ENCODE measurements at regions not wholly inside any gene's neighbourhood (a gene's known extent, or its start where the extent isn't known, plus 50 kb on each side); places are given as distances from the start of the nearest gene placed in this dataset.

DNA sequence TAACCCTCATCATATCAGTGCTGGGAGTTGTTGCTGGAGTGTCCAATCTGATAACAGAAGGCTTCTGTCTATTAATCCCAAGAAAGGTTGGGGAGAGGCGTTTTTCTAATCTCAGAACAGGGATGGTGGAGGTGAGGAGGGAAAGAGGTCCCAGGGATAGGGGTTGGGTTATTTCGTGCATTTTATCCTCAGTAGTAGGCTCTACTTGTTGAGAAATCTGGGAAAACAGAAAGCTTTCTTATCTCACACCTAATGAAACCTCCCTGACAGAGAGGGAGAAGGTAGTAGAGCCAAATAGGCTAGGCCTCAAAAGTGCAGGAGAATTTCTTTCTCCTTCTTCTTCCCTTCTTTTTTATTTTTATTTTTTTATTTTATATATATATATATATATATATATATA, 281.8 kb upstream of the MAP3K7 start:
- no peak overlapping the region for H3K4me2 ChIP-seq (ENCODE audit: extremely low read depth, insufficient read depth, low read length)
- H3K4me3 ChIP-seq (replicated peaks in 1 of 4; ENCODE audit: control extremely low read depth in 1 of 4, insufficient read depth in 1 of 4, low read depth in 3 of 4, low read length in 4 of 4), result no peak overlapping the region
- no peaks in the 10 kb centered on the region for H3K27me3 ChIP-seq (ENCODE audit: control insufficient read depth, insufficient read depth, low read length)
- no peaks in the 10 kb centered on the region for H4K20me1 ChIP-seq (ENCODE audit: control insufficient read depth, extremely low read depth, insufficient read depth, low read length)
- no peak overlapping the region for H3K27ac ChIP-seq (ENCODE audit: insufficient read depth, low read length)
- H2AFZ ChIP-seq (ENCODE audit: low read length), result no peak overlapping the region
- no peaks in the 10 kb centered on the region for H3K4me1 ChIP-seq (ENCODE audit: control insufficient read depth, extremely low read depth, insufficient read depth, low read length)
- no peaks in the 10 kb centered on the region for H3K36me3 ChIP-seq (ENCODE audit: control insufficient read depth, insufficient read depth, low read length)
- DNase-seq (ENCODE audit: low read depth in 2 of 2), result no peak
- H3K9ac ChIP-seq (ENCODE audit: insufficient read depth, low read length), result no peak overlapping the region
- TF ChIP-seq CTCF (conservative IDR thresholded peaks at IDR 0.05 in 1 of 2, IDR thresholded peaks at IDR 0.05 in 1 of 2; ENCODE audit: low read depth in 1 of 2, low read length in 2 of 2), result no peak
- no peak for TF ChIP-seq EZH2 (IDR thresholded peaks at IDR 0.05; ENCODE audit: low read length, missing control alignments)
- H3K79me2 ChIP-seq (ENCODE audit: control insufficient read depth, insufficient read depth, low read length), result no peaks in the 10 kb centered on the region
- H3K9me3 ChIP-seq (ENCODE audit: control insufficient read depth, insufficient read depth, low read depth, low read length), result no peaks in the 10 kb centered on the region

DNA sequence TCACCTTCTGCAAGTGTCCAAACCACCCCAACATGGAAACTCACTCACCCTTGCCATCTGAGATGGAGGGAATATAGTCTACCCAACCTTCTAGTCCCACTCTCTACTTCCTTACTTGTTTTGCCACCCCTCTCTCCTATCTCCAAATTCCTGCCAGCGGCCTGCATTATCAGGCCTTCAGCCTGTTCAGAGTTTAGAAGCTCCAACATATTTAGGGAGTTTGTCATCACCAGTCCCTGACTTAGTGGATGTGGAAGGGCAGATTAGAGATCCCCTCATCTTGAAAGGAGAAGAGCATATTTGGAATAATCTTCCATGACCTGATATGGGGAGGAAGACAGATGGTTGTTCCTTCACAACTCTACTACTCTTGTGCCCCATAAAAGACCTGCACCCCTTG, 281.4 kb upstream of the MAP3K7 start:
- Histone ChIP-seq H4K20me1 (ENCODE audit: control insufficient read depth, extremely low read depth, insufficient read depth, low read length) (no peaks in the 10 kb centered on the region), H3K36me3 (ENCODE audit: control insufficient read depth, insufficient read depth, low read length) (no peaks in the 10 kb centered on the region), H3K4me1 (ENCODE audit: control insufficient read depth, extremely low read depth, insufficient read depth, low read length) (no peaks in the 10 kb centered on the region), H3K4me3 (replicated peaks in 1 of 4; ENCODE audit: control extremely low read depth in 1 of 4, insufficient read depth in 1 of 4, low read depth in 3 of 4, low read length in 4 of 4) (no peak overlapping the region), H3K79me2 (ENCODE audit: control insufficient read depth, insufficient read depth, low read length) (no peaks in the 10 kb centered on the region), H3K9ac (ENCODE audit: insufficient read depth, low read length) (no peak overlapping the region), H3K27ac (ENCODE audit: insufficient read depth, low read length) (no peak overlapping the region), H3K9me3 (ENCODE audit: control insufficient read depth, insufficient read depth, low read depth, low read length) (no peaks in the 10 kb centered on the region), H3K4me2 (ENCODE audit: extremely low read depth, insufficient read depth, low read length) (no peak overlapping the region), H3K27me3 (ENCODE audit: control insufficient read depth, insufficient read depth, low read length) (no peaks in the 10 kb centered on the region), H2AFZ (ENCODE audit: low read length) (no peak overlapping the region)
- no peak for TF ChIP-seq EZH2 (IDR thresholded peaks at IDR 0.05; ENCODE audit: low read length, missing control alignments)
- no peak for TF ChIP-seq CTCF (conservative IDR thresholded peaks at IDR 0.05 in 1 of 2, IDR thresholded peaks at IDR 0.05 in 1 of 2; ENCODE audit: low read depth in 1 of 2, low read length in 2 of 2)
- DNase-seq (ENCODE audit: low read depth in 2 of 2), result no peak

- H3K4me3 ChIP-seq (replicated peaks in 1 of 4; ENCODE audit: control extremely low read depth in 1 of 4, insufficient read depth in 1 of 4, low read depth in 3 of 4, low read length in 4 of 4), result no peak overlapping the region
- H3K79me2 ChIP-seq (ENCODE audit: control insufficient read depth, insufficient read depth, low read length), result no peaks in the 10 kb centered on the region
- no peaks in the 10 kb centered on the region for H3K9me3 ChIP-seq (ENCODE audit: control insufficient read depth, insufficient read depth, low read depth, low read length)
- no peaks in the 10 kb centered on the region for H3K27me3 ChIP-seq (ENCODE audit: control insufficient read depth, insufficient read depth, low read length)
- H3K4me1 ChIP-seq (ENCODE audit: control insufficient read depth, extremely low read depth, insufficient read depth, low read length), result no peaks in the 10 kb centered on the region
- TF ChIP-seq CTCF (conservative IDR thresholded peaks at IDR 0.05 in 1 of 2, IDR thresholded peaks at IDR 0.05 in 1 of 2; ENCODE audit: low read depth in 1 of 2, low read length in 2 of 2) (no peak), EZH2 (IDR thresholded peaks at IDR 0.05; ENCODE audit: low read length, missing control alignments) (no peak)
- no peak overlapping the region for H3K27ac ChIP-seq (ENCODE audit: insufficient read depth, low read length)
- no peak overlapping the region for H2AFZ ChIP-seq (ENCODE audit: low read length)
- H4K20me1 ChIP-seq (ENCODE audit: control insufficient read depth, extremely low read depth, insufficient read depth, low read length), result no peaks in the 10 kb centered on the region
- H3K4me2 ChIP-seq (ENCODE audit: extremely low read depth, insufficient read depth, low read length), result no peak overlapping the region
- no peaks in the 10 kb centered on the region for H3K36me3 ChIP-seq (ENCODE audit: control insufficient read depth, insufficient read depth, low read length)
- no peak overlapping the region for H3K9ac ChIP-seq (ENCODE audit: insufficient read depth, low read length)
- no peak for DNase-seq (ENCODE audit: low read depth in 2 of 2)
Measured at GRCh38 chr6:90865513-90865912, 278.6 kb upstream of the MAP3K7 start.

All from fibroblast of lung (primary cell).